ENCODE measurements at regions not wholly inside any gene's neighbourhood (a gene's known extent, or its start where the extent isn't known, plus 50 kb on each side); places are given as distances from the start of the nearest gene placed in this dataset.
"Not testable (repeated sequence)": the region's sequence is repeated elsewhere in the genome, so short reads cannot be mapped to it uniquely, and the experiment has no call there.

DNA sequence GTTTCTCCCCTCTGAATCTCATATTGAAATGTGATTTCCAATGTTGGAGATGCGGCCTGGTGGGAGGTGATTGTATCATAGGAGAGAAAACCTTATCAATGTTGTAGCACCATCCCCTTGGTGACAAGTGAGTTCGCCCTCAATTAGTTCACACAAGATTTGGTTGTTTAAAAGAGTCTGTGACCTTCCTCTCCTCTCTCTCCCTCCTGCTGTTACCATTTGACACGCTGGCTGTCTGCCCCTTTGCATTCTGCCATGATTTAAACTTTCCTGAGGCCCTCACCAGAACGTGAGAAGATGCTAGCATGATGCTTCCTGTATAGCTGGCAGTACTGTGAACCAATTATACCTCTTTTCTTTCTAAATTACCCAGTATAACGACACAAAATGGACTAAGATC, 730.9 kb upstream of the PRMT6 start:
- no peak for DNase-seq (ENCODE audit: low read depth)
- TF ChIP-seq, protein P1, sequence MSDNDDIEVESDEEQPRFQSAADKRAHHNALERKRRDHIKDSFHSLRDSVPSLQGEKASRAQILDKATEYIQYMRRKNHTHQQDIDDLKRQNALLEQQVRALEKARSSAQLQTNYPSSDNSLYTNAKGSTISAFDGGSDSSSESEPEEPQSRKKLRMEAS (IDR thresholded peaks at IDR 0.05; ENCODE audit: low read depth, low read length), result no peak
- no peak for TF ChIP-seq POLR2A (IDR thresholded peaks at IDR 0.05; ENCODE audit: extremely low read depth, insufficient read length)
- TF ChIP-seq, protein P2, sequence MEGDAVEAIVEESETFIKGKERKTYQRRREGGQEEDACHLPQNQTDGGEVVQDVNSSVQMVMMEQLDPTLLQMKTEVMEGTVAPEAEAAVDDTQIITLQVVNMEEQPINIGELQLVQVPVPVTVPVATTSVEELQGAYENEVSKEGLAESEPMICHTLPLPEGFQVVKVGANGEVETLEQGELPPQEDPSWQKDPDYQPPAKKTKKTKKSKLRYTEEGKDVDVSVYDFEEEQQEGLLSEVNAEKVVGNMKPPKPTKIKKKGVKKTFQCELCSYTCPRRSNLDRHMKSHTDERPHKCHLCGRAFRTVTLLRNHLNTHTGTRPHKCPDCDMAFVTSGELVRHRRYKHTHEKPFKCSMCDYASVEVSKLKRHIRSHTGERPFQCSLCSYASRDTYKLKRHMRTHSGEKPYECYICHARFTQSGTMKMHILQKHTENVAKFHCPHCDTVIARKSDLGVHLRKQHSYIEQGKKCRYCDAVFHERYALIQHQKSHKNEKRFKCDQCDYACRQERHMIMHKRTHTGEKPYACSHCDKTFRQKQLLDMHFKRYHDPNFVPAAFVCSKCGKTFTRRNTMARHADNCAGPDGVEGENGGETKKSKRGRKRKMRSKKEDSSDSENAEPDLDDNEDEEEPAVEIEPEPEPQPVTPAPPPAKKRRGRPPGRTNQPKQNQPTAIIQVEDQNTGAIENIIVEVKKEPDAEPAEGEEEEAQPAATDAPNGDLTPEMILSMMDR (IDR thresholded peaks at IDR 0.05; ENCODE audit: low read depth, low read length), result no peak
- TF ChIP-seq MYC (IDR thresholded peaks at IDR 0.05; ENCODE audit: low read depth, low read length), result no peak
- no peak overlapping the region for H3K4me3 ChIP-seq (ENCODE audit: low read depth, low read length)

DNA sequence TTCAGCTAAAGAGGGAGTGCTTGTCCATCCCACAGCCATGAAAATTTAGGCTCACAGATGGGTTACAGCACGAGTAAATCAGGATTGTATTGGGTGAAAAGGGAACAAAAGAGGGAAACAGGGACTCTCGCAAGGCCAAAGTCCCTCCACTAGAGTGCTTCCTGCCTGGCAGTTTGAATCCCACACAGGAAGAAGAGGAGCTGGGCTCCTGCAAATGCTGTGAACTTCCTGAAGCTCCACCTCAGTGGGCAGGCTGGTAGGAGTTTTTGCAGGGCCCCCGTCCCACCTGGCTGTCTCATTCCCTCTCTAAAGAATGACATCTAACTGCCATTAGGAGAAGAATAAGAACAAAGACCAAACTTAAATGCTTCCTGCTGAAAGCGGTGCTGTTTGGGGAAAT, 712.0 kb upstream of the PRMT6 start:
- TF ChIP-seq, protein P2 (IDR thresholded peaks at IDR 0.05; ENCODE audit: low read depth, low read length), result no peak
- TF ChIP-seq, protein P1 (IDR thresholded peaks at IDR 0.05; ENCODE audit: low read depth, low read length), result no peak
- no peak for TF ChIP-seq MYC (IDR thresholded peaks at IDR 0.05; ENCODE audit: low read depth, low read length)
- TF ChIP-seq POLR2A (IDR thresholded peaks at IDR 0.05; ENCODE audit: extremely low read depth, insufficient read length), result no peak
- no peak for DNase-seq (ENCODE audit: low read depth)

DNA sequence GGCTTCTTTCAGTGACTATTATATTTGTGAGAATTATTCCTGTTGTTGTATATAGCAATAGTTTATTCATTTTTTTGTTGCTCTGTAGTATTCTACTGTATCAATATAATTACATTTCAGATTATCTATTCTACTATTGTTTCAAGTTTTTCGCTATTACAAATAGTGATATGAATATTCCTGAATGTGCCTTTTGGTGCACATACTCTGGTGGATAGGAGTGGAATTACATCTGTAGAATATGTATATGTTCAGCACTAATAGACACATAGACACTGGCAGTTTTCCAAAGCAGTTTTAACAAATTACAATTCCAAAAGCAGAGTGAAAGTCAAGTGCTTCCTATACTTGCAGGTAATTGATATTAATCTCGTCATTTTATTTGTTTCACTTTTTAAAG, 696.2 kb upstream of the PRMT6 start:
- TF ChIP-seq POLR2A (IDR thresholded peaks at IDR 0.05; ENCODE audit: extremely low read depth, insufficient read length) (no peak), MYC (IDR thresholded peaks at IDR 0.05; ENCODE audit: low read depth, low read length) (no peak)
- TF ChIP-seq, protein P2 (IDR thresholded peaks at IDR 0.05; ENCODE audit: low read depth, low read length), result no peak
- TF ChIP-seq, protein P1 (IDR thresholded peaks at IDR 0.05; ENCODE audit: low read depth, low read length), result no peak
- DNase-seq (ENCODE audit: low read depth), result no peak
- no peak overlapping the region for H3K4me3 ChIP-seq (ENCODE audit: low read depth, low read length)

More for the DNA sequence above, 712.0 kb upstream of the PRMT6 start:
- no peak overlapping the region for H3K4me3 ChIP-seq (ENCODE audit: low read depth, low read length)

DNA sequence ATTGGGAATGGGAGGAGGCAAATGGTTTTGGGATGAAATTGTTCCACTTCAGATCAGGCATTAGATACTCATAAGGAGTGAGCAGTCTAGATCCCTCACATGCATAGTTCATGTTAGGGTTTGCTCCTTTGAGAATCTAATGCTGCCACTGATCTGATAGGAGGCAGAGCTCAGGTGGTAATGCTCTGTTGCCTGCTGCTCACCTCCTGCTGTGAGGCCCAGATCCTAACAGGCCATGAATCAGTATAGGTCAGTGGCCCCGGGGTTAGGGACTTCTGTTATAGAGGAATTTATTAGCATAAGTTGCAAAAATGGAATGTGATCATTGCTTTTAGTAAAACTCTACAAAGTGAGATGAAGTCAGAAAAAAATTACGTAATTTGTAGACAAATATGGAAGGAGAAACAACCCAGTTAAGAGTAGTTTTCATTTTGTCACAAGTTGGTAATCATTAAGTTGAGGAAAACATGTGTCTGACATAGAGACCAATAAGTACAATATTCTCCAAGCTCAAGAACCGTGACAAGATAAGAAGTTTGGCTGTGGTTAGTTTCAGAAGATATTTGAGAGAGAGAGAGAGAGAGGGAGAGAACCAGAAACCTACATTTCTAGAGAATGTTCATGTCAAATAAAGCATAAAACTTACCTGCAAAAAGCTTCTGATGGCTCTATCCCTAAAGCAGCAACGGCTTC, 689.7 kb upstream of the PRMT6 start:
- H3K4me3 ChIP-seq (ENCODE audit: low read depth, low read length), result no peak overlapping the region
- no peak for TF ChIP-seq POLR2A (IDR thresholded peaks at IDR 0.05; ENCODE audit: extremely low read depth, insufficient read length)
- TF ChIP-seq, protein P2 (IDR thresholded peaks at IDR 0.05; ENCODE audit: low read depth, low read length), result no peak
- no peak for TF ChIP-seq MYC (IDR thresholded peaks at IDR 0.05; ENCODE audit: low read depth, low read length)
- TF ChIP-seq, protein P1 (IDR thresholded peaks at IDR 0.05; ENCODE audit: low read depth, low read length), result no peak
- no peak for DNase-seq (ENCODE audit: low read depth)

DNA sequence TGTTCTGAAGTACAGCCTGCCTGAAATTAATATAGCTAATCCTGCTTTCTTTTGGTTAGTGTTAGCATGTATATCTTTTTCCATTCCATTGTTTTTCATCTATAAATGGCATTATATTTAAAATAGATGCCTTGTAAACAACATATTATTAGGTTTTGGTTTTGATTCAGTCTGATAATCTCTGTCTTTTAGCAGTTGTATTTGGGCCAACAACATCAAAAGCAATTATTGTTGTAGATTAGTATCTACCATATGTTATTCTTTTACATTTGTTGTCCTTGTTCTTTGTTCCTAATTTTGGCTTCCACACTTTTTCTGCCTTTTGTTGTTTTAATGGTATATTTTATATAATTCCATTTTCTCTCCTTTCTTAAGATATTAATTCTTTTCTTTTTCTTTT, 678.2 kb upstream of the PRMT6 start:
- no peak for DNase-seq (ENCODE audit: low read depth)
- TF ChIP-seq, protein P2 (IDR thresholded peaks at IDR 0.05; ENCODE audit: low read depth, low read length), result no peak
- no peak overlapping the region for H3K4me3 ChIP-seq (ENCODE audit: low read depth, low read length)

DNA sequence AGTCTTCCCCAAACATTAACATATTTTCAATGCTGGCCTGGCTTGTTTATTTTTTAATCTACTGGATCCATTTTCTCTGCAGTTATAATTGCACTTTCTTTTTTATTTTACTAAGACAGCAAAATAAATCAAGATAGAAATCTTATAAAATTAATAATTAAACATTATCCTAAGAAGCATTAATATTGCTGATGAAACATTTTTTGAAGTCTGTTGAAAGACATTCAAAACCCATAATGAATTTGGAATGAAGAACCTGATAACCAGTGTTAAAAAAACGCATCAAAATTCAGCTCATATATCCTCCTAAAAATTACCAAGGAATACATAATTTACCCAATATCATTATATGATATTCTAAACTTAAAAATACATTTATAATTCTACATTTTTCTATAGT, 675.7 kb upstream of the PRMT6 start:
- no peak for TF ChIP-seq POLR2A (IDR thresholded peaks at IDR 0.05; ENCODE audit: extremely low read depth, insufficient read length)
- TF ChIP-seq, protein P2 (IDR thresholded peaks at IDR 0.05; ENCODE audit: low read depth, low read length), result no peak
- no peak for TF ChIP-seq MYC (IDR thresholded peaks at IDR 0.05; ENCODE audit: low read depth, low read length)
- TF ChIP-seq, protein P1 (IDR thresholded peaks at IDR 0.05; ENCODE audit: low read depth, low read length), result no peak
- no peak for DNase-seq (ENCODE audit: low read depth)
- no peak overlapping the region for H3K4me3 ChIP-seq (ENCODE audit: low read depth, low read length)

DNA sequence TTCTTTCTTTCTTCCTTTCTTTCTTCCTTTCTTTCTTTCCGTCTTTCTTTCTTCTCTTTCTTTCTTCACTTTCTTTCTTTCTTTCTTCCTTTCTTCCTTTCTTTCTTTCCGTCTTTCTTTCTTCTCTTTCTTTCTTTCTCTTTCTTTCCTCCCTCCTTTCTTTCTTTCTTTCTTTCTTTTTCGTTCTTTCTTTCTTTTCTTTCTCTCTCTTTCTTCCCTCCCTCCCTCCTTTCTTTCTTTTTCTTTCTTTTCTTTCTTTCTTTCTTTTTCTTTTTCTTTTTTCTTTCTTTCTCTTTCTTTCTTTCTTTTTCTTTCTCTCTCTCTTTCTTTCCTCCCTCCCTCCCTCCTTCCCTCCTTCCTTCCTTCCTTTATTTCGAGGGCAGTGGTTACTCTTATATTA, 667.3 kb upstream of the PRMT6 start:
- not testable (repeated sequence) for DNase-seq (ENCODE audit: low read depth); H3K4me3 ChIP-seq (ENCODE audit: low read depth, low read length)
